Activated CD8-positive, alpha-beta memory T cell treated with anti-CD3 and anti-CD28 coated beads for 36 hours (primary cell): ENCODE measurements at regions not wholly inside any gene's neighbourhood (a gene's known extent, or its start where the extent isn't known, plus 50 kb on each side); places are given as distances from the start of the nearest gene placed in this dataset.

Source experiments
- CTCF ChIA-PET: fragments of 350-600 bp; sonication (Branson Sonifier 250); formaldehyde crosslinking; loops from one replicate; lab custom pipeline; 2021; ENCODE audit warnings: antibody characterized with exemption; lab: Charles Lee
- POLR2A ChIA-PET: fragments of 350-600 bp; sonication (Branson Sonifier 250); formaldehyde crosslinking; loops from one replicate; lab custom pipeline; 2021; ENCODE audit warnings: antibody characterized with exemption; lab: Charles Lee

GRCh38 chr15:31256378-31257265 is 70.0 kb upstream of the KLF13 start:
- ChIA-PET CTCF (interaction anchor here (1.4 kb wide), 1 partner anchor 9 kb away, joined by 3 read pairs; no protein-coding TSS in a partner anchor), POLR2A (no interaction called here)

- ChIA-PET POLR2A (no interaction called here), CTCF (no interaction called here)
These were observed 69.3 kb upstream of the KLF13 start for GRCh38 chr15:31257286-31257685.

GRCh38 chr15:31258260-31258659 is 68.4 kb upstream of the KLF13 start:
- CTCF ChIA-PET = no interaction called here
- POLR2A ChIA-PET = no interaction called here

GRCh38 chr15:31259562-31260252 is 66.9 kb upstream of the KLF13 start:
- ChIA-PET CTCF (no interaction called here), POLR2A (interaction anchor here (0.6 kb wide), 1 partner anchor 106 kb away, joined by 4 read pairs; no protein-coding TSS in a partner anchor)

- ChIA-PET POLR2A (no interaction called here), CTCF (no interaction called here)
These were observed 65.9 kb upstream of the KLF13 start for GRCh38 chr15:31260646-31261265.

GRCh38 chr15:31261266-31262142 is 65.1 kb upstream of the KLF13 start:
- ChIA-PET POLR2A (no interaction called here), CTCF (interaction anchor here (1.9 kb wide), 1 partner anchor 46 kb away, joined by 4 read pairs; no protein-coding TSS in a partner anchor)

- CTCF ChIA-PET = interaction anchor here (1.9 kb wide), 1 partner anchor 47 kb away, joined by 4 read pairs; no protein-coding TSS in a partner anchor
- POLR2A ChIA-PET = no interaction called here
These were observed 64.5 kb upstream of the KLF13 start for GRCh38 chr15:31262143-31262530.

GRCh38 chr15:31262901-31263671 is 63.5 kb upstream of the KLF13 start:
- CTCF ChIA-PET = interaction anchor here (1.7 to 1.9 kb wide), 2 partner anchors 48 to 172 kb away, joined by 4 to 6 read pairs; no protein-coding TSS in a partner anchor
- POLR2A ChIA-PET = interaction anchor here (1.1 to 4.4 kb wide), 2 partner anchors 48 to 63 kb away, joined by 4 to 14 read pairs; partner anchors contain the start of gene KLF13

- CTCF ChIA-PET = interaction anchor here (1.3 to 1.9 kb wide), 3 partner anchors 171 to 219 kb away, joined by 4 to 6 read pairs (median 5); no protein-coding TSS in a partner anchor
- POLR2A ChIA-PET = interaction anchor here (0.5 to 4.4 kb wide), 4 partner anchors 11 to 62 kb away, joined by 3 to 14 read pairs (median 4); partner anchors contain the start of gene KLF13
These were observed 62.7 kb upstream of the KLF13 start for GRCh38 chr15:31263751-31264558.

- ChIA-PET POLR2A (interaction anchor here (0.5 to 4.4 kb wide), 3 partner anchors 12 to 61 kb away, joined by 3 to 14 read pairs (median 3); partner anchors contain the start of gene KLF13), CTCF (interaction anchor here (1.2 to 1.9 kb wide), 4 partner anchors 8 to 218 kb away, joined by 3 to 5 read pairs (median 4); no protein-coding TSS in a partner anchor)
These were observed 62.0 kb upstream of the KLF13 start for GRCh38 chr15:31264559-31265089.

- ChIA-PET CTCF (interaction anchor here (1.1 to 1.9 kb wide), 6 partner anchors 9 to 218 kb away, joined by 3 to 5 read pairs (median 4); no protein-coding TSS in a partner anchor), POLR2A (interaction anchor here (4.4 kb wide), 1 partner anchor 61 kb away, joined by 14 read pairs; the partner anchor contains the start of gene KLF13)
These were observed 61.4 kb upstream of the KLF13 start for GRCh38 chr15:31265090-31265870.

- POLR2A ChIA-PET = interaction anchor here (4.4 kb wide), 1 partner anchor 60 kb away, joined by 14 read pairs; the partner anchor contains the start of gene KLF13
- CTCF ChIA-PET = interaction anchor here (1.1 to 1.4 kb wide), 3 partner anchors 10 to 169 kb away, joined by 3 to 4 read pairs (median 4); no protein-coding TSS in a partner anchor
These were observed 60.5 kb upstream of the KLF13 start for GRCh38 chr15:31265871-31266711.

GRCh38 chr15:31266712-31267111 is 59.9 kb upstream of the KLF13 start:
- ChIA-PET POLR2A (interaction anchor here (4.4 kb wide), 1 partner anchor 59 kb away, joined by 14 read pairs; the partner anchor contains the start of gene KLF13), CTCF (interaction anchor here (1.4 to 2.6 kb wide), 2 partner anchors 52 to 168 kb away, joined by 4 to 10 read pairs; no protein-coding TSS in a partner anchor)
